ENCODE measurements at regions not wholly inside any gene's neighbourhood (a gene's known extent, or its start where the extent isn't known, plus 50 kb on each side); places are given as distances from the start of the nearest gene placed in this dataset.
"Not testable (repeated sequence)": the region's sequence is repeated elsewhere in the genome, so short reads cannot be mapped to it uniquely, and the experiment has no call there.

DNA sequence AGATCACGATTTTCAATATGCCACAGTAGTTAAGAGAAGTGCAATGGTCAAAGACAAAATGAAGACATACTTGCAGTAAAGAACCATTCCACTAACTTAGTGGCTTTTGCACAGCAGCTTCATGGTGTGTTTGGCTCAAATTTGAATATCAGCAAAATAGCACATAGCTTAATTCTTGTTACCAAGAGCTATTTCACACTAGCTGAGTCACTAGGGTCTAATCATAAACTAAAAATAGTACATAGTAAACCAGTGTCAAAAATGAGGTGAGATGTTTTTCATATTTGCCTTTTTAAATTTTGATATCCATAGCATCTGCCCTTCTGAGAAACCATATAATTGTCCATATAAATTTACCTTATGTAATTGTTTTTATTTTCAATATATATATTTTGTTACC lies 325.0 kb upstream of the LUZP2 start:
- no peak for DNase-seq (ENCODE audit: low spot score)

DNA sequence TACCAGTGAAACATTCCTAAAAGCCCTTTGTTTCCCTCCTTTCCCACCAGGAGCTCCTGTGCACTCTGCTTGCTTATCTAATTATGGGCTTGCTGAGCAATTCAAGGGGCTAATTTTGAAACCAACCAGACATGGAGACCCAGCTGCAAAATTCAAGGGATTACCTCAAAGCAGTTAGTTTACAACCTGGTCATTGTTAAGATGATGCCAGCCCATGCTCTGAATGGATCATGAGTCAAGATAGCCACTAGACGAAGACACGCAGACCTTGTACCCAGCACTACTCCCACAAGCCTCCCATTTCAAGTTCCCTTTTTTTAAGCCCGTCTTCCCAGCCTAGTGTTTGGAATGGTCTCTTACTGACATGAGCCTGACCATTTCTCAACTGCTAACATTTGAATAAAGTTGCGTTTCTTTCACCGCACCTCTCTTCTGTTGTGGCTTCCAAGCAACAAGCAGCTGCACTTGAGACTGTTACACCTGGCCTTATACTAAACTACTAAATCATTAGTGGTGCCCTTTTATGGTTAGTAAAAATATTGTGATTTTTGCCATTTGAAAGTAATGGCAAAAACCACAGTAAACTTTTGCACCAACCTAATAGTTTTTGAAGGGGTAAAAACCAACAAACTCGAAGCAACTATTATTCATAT lies 315.3 kb upstream of the LUZP2 start:
- DNase-seq (ENCODE audit: low spot score), result no peak

DNA sequence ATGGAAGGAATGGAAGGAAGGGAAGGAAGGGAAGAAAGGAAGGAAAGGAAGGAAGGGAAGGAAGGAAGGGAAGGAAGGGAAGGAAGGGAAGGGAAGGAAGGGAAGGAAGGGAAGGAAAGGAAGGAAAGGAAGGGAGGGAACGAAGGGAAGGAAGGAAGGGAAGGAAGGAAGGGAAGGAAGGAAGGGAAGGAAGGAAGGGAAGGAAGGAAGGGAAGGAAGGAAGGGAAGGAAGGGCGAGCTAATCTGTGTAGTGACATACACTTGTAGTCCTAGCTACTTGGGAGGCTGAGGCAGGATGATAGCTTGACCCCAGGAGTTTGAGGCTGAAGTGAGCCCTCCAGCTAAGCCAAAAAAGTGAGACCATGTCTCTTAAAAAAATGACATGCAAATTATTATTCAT lies 311.3 kb upstream of the LUZP2 start:
- DNase-seq (ENCODE audit: low spot score), result not testable (repeated sequence)

DNA sequence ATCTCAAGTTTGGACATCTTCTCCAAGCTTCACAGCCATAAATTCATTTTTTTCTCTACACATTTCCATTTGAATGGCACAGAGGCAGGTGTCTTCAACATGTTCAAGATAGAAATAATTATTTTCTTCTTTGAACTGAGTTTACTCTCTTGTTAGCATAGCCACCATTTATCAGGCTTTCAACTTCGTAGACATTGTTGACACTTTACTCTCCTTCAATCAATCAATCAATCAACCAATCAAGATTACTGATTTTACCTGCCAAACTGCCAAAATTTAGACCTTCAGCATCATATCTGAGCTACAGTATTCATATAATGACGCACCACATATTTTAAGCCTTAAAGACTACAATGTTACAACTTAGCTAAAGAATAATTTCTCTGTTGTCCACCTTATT lies 300.1 kb upstream of the LUZP2 start:
- no peak for DNase-seq (ENCODE audit: low spot score)

DNA sequence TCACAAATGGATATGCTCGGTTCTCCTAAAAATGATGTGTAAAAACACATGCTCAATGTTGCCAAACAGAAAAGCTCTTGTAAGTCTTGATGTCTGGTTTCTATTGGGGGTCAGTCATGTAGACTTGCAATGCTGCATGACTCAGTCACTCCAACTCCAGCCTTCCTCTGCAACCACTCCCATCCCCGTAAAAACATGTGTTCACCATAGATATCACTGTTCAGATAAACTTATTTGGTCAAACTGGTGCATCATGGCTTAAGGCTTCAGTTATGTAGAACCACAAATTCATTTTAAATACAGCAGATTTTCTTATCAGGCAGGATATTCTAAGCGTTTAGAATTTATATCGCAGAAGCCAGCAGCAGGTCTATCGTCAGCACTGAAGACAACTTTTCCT lies 298.4 kb upstream of the LUZP2 start:
- peak; percentile 49 for DNase-seq (ENCODE audit: low spot score)

DNA sequence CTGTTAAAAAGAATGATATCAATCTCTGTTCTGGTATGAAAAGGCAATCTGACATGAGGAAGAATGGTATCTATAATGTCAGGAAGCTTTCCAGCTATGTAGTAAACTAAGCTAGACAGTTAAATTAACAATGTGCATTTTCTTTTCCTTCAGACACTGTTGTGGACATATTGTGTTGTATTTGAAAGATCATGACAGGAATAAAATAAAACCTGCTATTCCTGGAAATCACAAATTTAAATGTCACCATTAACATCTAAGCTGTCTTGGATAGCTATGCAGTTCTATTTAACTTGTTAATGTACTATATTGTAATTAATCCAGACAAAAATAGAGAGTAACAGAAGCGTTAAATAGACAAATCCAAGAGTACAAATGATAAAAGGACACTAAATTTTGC lies 297.4 kb upstream of the LUZP2 start:
- DNase-seq (ENCODE audit: low spot score), result no peak

DNA sequence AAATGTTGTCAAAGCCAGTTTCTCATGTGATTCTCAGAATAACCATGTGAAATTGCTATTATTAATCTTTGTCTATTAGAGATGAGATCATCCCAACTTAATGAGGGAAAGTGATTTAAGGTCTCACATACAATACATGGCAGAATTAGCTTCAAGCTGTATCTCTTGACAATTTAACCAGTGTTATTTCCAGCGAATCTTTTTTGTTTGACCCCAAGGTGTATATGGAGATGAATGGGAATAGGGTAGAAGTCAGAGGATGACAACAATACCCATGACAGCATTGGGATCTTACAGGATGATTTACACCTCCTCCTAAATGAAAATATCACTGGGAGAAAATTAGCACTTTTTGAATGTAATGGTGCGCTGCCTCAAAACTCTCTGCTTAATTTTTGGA lies 290.8 kb upstream of the LUZP2 start:
- no peak for DNase-seq (ENCODE audit: low spot score)

DNA sequence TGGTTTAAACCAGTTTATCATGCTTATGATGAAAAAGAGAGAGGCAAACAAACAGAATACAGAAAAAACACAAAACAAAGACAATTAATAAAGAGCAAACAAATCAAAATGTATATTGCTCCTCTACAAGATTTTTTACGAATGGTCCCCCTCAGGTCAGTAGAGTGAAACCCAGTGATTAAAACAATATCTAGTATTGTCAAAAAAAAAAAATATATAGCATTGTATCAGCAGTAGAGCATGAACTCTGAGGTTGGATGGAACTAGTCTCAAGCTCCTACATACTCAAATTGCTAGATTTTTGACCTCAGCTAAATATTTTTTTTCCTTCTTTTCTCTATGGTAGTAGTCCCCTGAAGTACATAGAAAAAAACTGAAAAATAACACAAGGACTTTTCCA lies 290.3 kb upstream of the LUZP2 start:
- DNase-seq (ENCODE audit: low spot score), result no peak

DNA sequence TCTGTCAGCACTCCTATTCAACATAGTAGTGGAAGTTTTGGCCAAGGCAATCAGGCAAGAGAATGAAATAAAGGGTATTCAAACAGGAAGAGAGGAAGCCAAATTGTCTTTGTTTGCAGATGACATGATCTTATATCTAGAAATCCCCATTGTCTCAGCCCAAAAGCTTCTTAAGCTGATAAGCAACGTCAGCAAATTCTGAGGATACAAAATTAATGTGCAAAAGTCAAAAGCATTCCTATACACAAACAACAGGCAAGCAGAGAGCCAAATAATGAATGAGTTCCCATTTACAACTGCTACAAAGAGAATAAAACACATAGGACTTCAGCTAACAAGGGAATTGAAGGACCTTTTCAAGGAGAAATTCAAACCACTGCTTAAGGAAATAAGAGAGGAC lies 280.4 kb upstream of the LUZP2 start:
- DNase-seq (ENCODE audit: low spot score), result no peak

DNA sequence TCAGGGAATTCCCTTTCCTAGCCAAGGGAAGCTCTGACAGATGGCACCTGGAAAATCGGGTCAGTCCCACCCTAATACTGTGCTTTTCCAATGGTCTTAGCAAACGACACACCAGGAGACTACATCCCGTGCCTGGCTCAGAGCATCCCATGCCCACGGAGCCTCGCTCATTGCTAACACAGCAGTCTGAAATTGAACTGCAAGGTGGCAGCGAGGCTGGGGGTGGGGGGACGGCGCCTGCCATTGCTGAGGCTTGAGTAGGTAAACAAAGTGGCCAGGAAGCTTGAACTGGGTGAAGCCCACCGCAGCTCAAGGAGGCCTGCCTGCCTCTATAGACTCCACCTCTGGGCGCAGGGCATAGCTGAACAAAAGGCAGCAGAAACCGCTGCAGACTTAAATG lies 279.5 kb upstream of the LUZP2 start:
- not testable (repeated sequence) for DNase-seq (ENCODE audit: low spot score)

DNA sequence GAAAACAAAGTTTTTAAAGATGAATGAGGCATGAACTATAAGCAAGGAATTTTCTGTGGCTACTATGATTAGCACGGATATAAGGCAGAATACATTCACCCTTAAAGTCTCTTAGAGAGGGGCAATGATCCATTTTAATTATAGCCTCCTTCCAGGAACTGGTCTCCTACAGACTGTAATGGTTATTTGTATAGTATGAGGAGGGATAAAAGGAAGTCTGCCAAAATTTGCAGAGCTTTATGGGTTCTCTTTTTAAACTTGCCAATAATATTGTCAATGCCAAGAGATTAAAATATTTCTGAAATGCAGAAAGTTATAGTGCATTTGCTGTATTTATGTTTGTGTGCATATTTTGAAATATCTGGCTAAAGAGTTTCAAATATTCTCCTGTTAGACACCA lies 271.4 kb upstream of the LUZP2 start:
- DNase-seq (ENCODE audit: low spot score), result no peak

DNA sequence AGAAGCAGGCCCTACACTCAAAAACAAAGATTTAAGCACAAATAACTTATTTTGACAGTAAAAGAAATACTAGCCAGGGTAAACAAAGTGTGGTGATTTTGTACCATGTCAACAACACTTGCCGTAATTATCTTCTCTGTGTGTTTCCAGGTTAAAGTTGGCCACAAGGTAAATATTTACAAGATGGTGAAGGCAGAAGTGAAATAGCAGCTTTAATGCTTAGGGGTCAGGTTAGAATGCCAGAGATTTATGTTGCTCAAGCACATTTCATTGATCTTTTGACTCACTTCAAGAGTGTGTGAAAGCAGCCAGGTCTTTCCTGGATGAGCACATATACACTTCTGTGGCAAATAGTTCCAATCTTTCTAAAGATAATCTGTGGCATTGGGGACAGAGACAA lies 270.2 kb upstream of the LUZP2 start:
- no peak for DNase-seq (ENCODE audit: low spot score)

DNA sequence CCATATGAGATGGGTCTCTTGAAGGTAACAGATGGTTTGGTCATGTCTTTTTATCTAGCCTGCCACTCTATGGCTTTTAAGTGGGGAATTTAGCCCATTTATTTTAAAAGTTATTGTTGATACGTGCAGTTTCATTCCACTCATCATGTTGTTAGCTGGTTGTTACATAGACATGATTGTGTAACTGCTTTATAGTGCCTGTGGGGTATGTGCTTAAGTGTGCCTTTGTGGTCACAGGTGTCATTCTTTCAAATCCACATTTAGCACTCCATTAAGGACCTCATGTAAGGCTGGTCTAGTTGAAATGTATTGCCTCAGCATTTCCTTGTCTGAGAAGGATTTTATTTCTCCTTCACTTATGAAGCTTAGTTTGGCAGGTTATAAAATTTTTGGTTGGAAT lies 263.8 kb upstream of the LUZP2 start:
- no peak for DNase-seq (ENCODE audit: low spot score)

DNA sequence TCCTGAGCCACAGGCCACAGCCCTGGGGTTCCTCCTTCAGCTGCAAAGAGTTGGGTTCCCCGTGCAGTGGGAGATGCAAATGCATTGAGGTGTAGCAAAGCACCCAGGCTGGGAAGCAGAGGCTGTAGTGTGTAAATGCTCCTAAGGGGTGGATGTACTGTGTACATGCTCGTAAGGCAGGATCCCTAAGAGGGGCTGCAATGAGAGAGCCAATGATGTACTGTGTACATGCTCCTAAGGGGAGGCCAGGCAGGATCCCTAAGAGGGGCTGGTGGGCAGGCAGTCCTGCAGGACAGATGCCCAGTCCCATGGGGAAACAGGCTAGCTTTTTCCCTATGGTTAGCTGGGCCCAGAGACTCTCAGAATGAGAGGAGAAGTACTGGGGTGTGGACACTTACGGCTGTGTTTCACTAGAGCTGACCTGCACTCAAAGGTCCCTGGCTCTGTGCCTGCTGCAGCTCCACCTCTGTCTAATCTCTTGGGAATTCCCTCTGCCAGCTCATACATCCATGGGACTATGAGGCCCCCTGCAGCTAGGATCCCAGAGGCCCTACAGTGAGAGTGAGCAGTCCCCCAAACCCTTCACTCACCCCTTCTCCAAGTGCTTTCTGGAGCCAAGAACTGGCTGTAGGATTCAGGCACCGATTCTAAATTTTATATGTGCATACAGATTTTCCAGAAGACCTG lies 261.9 kb upstream of the LUZP2 start:
- no peak for DNase-seq (ENCODE audit: low spot score)

DNA sequence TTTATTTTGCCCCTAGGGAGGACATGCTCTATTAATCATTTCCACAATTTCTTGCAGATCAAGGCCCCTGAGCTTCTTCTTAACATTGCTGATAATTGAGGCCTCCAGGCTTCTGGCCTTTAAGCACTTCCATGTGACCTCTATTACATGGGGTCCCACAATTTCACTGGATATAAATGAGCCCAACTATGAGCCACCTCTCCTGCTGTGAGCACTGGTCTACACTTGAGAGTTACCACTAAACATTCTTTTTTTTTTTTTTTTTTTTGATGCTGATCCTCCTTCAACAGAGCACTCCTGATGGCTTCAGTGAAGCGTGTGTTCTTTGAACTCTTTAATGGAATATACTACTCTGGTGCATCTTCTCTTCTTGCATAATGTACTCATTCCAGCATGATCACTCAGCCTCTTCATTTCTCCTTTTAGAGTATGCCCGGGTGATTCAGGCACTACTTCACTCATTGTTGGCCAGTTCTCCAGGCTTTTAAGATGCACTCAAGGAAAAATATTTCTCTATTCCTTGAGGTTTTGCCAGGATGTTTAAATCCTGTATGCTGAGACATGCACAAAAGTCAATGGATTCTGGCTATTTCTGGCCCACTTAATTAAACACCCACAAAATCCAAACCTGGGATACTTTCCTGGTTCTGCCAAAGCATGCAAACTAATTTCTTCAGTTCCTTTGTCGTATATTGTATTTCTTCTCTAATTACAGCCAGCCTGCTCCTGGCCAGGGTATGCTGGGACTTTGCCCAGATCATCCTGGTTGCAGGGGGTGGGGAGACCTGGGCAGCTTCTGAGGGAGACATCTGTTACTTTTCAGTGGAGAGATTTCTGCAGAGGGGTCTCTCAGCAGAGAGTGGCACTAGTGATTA lies 257.8 kb upstream of the LUZP2 start:
- DNase-seq (ENCODE audit: low spot score), result no peak

DNA sequence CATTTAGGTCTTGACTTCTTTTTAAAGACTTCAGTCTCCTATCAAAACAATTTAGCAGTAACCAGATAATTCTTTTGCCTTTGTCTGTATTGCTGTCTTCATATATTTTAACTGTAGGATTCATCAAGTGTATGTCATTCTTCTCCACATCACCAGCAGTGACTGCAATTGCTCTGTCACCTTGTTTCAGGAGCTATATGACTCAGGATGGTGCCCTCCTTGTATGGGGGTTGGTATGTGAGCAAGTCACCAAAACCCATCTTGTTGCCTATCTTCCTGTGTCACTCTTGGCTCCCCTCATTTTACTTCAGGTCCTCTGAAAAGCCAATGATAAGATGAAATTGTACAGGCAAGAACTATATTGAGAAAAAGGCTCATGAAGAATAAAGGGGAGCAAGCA lies 256.9 kb upstream of the LUZP2 start:
- DNase-seq (ENCODE audit: low spot score), result no peak

DNA sequence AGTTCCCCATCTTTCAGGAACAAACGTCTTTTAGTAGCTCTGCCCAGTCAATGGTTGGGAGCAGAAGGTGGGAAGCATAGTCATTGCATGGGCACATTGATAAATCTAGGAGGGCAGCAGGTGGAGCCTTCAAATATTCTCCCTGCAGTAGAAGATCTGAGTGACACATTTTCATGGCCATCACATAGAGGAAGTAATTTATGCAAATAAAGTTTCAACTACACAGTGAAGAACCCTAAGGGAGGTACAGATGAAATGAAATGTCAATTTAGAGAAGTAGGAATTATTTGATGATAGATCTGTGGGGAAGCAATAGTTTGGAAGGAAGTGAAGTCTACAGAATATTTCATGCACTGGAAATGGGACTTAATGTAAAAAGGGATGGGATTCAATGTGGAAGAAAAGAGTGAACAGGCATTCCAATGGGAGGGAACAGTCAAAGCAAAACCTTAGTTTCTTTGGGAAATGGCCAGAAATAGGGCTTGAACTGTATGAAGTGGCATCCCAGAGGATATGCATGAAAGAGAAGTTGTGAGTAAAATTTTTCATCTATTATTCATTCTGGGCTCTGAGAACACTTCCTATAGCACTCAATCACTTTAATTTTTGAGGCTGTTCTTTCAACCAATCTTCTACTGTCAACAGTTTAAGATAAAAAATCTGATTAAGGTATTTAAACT lies 256.2 kb upstream of the LUZP2 start:
- DNase-seq (ENCODE audit: low spot score), result no peak

DNA sequence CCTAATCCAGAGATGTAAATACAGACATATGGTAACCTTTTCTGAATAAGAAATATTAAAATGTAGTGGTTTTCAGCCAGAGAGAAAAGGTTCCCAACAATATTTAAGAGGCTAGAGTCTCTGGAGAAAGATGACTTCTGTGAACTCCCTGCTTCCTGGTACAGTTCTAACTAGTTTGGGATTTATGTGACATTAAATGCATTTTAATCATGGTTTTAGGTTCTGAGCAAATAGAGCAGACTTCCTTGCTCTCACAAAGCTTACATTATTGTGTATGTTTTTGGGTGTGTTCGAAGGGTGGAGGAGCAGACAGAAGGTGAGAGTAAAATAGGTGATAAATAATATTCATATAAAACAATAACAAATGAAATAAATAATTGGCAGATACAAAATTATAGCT lies 250.1 kb upstream of the LUZP2 start:
- no peak for DNase-seq (ENCODE audit: low spot score)

DNA sequence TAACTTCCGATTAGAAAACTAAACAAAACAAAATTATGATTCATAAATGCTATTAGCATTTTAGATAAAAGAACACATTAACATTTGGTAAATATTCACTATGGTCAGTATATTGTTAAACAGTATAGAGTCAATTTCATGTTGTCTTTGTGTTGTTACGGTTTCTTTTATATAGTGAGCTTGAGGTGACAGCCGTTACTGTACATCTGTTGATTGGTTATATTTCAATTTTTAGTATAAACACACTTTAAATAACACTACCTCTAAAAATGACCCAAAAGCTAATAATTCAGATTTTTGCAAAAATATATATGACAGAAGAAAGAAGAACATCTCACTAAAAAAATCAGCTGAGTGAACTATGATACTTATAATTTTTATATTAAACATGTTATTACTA lies 249.0 kb upstream of the LUZP2 start:
- no peak for DNase-seq (ENCODE audit: low spot score)

DNA sequence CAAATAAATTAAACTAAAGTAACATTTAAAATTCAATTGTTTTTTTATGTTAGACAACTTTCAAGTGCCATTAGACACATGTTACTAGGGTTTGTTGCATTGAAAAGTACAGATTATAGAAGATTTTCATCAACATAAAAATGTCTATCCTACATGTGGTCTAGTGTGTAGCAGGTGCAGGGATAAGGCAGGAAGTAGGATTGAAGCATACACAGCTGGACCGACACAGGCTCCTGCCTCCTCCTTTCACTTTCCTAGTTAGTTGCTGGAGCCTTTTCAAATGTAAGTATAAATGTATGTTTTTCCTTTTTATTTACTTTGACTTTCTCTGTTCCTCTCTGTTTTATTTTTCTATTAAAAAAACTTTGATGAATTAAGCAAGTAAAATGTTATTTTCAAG lies 246.9 kb upstream of the LUZP2 start:
- no peak for DNase-seq (ENCODE audit: low spot score)

DNA sequence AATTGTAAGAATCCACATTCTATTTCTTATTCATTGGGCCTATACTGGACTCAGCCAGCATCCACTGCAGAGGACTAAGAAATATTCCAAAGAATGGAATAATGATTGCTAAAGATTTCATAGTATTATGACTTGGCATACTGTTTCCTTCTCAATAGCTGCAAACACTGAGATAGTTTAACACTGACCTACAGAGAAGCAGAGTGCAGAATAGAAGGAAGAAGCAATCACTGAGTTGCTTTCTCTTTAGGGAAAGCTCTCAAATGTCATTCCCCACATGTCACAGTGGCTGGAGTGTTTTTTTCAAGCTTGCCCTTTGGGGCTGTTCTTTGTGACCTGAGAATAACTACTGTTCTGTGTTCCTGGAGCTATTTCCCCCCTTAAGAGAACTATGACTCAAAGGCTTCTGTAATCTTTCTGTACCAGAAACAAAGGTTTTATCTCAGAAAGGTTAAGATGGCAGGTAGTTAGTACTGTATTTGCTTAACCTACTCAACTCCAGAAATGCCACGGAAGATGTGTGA lies 243.6 kb upstream of the LUZP2 start:
- no peak for DNase-seq (ENCODE audit: low spot score)

DNA sequence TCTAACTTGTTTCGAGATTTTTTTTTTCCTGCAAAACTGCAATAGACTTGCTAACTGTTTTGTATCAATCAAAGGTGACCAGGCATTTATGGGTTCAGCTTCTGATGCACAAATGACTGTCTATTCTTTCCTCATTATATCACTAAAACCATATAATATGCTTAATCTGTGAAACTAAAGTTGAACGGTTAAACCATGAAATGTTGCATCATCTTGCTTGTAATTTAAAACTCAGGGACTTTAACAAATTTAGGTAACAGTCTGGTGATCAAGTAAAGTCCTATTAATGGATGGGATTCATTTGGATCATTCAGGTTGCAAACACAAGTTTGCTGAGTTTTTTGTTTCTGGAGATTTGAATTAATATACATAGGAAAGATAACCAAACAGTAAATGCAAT lies 232.0 kb upstream of the LUZP2 start:
- DNase-seq (ENCODE audit: low spot score), result no peak

All from hematopoietic multipotent progenitor cell treated with erythropoietin and hydrocortisone succinate and interleukin-3 and kit ligand, for 15 days (in vitro differentiated cells).